Vagina (tissue), 2 donors: ENCODE measurements at regions not wholly inside any gene's neighbourhood (a gene's known extent, or its start where the extent isn't known, plus 50 kb on each side); places are given as distances from the start of the nearest gene placed in this dataset.

Experiments
- POLR2A ChIP-seq, 2 donors: fragments of 450-650 bp; IDR thresholded peaks; one replicate each; pipeline ENCODE4 v1.6.1; 2017; ENCODE audit warnings: antibody characterized with exemption in 2 of 2, mild to moderate bottlenecking in 2 of 2, moderate library complexity in 2 of 2
- POLR2AphosphoS5 ChIP-seq, 2 donors: sonication (generic); formaldehyde crosslinking; IDR thresholded peaks; one replicate each; pipeline ENCODE4 v1.9.0; 2017; ENCODE audit warnings: antibody characterized with exemption in 2 of 2, mild to moderate bottlenecking in 2 of 2, low read depth in 1 of 2; ENCODE audit not compliant: insufficient read depth in 1 of 2
- TF ChIP-seq, protein P1 (sequence below), 3 experiments: fragments of 450-650 bp in 2 of 3; fragments of 200-600 bp in 1 of 3; sonication (generic) in 1 of 3; IDR thresholded peaks; one replicate each; pipeline ENCODE4 v1.5.1; 2017 to 2019; ENCODE audit warnings: antibody characterized with exemption in 3 of 3, mild to moderate bottlenecking in 2 of 3, moderate library complexity in 2 of 3

- TF ChIP-seq POLR2A (IDR thresholded peaks at IDR 0.05) (no peak), POLR2AphosphoS5 (IDR thresholded peaks at IDR 0.05; ENCODE audit: insufficient read depth in 1 of 2, low read depth in 1 of 2) (no peak)
- TF ChIP-seq, protein P1, sequence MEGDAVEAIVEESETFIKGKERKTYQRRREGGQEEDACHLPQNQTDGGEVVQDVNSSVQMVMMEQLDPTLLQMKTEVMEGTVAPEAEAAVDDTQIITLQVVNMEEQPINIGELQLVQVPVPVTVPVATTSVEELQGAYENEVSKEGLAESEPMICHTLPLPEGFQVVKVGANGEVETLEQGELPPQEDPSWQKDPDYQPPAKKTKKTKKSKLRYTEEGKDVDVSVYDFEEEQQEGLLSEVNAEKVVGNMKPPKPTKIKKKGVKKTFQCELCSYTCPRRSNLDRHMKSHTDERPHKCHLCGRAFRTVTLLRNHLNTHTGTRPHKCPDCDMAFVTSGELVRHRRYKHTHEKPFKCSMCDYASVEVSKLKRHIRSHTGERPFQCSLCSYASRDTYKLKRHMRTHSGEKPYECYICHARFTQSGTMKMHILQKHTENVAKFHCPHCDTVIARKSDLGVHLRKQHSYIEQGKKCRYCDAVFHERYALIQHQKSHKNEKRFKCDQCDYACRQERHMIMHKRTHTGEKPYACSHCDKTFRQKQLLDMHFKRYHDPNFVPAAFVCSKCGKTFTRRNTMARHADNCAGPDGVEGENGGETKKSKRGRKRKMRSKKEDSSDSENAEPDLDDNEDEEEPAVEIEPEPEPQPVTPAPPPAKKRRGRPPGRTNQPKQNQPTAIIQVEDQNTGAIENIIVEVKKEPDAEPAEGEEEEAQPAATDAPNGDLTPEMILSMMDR (IDR thresholded peaks at IDR 0.05), result no peak
Measured at GRCh38 chr13:108069521-108070210, 145.7 kb downstream of the LIG4 start.
